ENCODE measurements at regions not wholly inside any gene's neighbourhood (a gene's known extent, or its start where the extent isn't known, plus 50 kb on each side); places are given as distances from the start of the nearest gene placed in this dataset.

- DNase-seq (ENCODE audit: low spot score in 2 of 2): no peak
- H3K36me3 ChIP-seq: no peaks in the 10 kb centered on the region
- H3K27me3 ChIP-seq: no peaks in the 10 kb centered on the region
- TF ChIP-seq CTCF (IDR thresholded peaks at IDR 0.05): no peak
- no peak overlapping the region for H3K27ac ChIP-seq
- H3K4me3 ChIP-seq: no peak overlapping the region
- peaks cover 0 to 4% (median 0%) of the 10 kb centered on the region in 4 donors for H3K9me3 ChIP-seq
- 41 to 49% methylated on average over 14 of the region's 14 CpGs for whole genome bisulfite sequencing, 2 donors
- H3K4me1 ChIP-seq: no peaks in the 10 kb centered on the region
Observed at GRCh38 chr17:36837195-36837938, 99.9 kb upstream of the LHX1 start.

- TF ChIP-seq POLR2A (IDR thresholded peaks at IDR 0.05) (no peak), CTCF (IDR thresholded peaks at IDR 0.05) (no peak), EP300 (IDR thresholded peaks at IDR 0.05) (no peak)
- Histone ChIP-seq H3K4me3 (no peak overlapping the region), H3K9me3 (peaks cover 0 to 4% (median 0%) of the 10 kb centered on the region in 4 donors), H3K27me3 (peaks cover 0 to 5% of the 10 kb centered on the region in 2 donors), H3K4me1 (no peaks in the 10 kb centered on the region), H3K36me3 (no peaks in the 10 kb centered on the region), H3K27ac (no peak overlapping the region)
- WGBS, 2 donors: 55 to 56% methylated on average over 3 of the region's 3 CpGs
- no peak for DNase-seq (ENCODE audit: low spot score in 2 of 2)
Observed at GRCh38 chr17:36837939-36838272, 99.4 kb upstream of the LHX1 start.

GRCh38 chr17:36839256-36839655 is 98.0 kb upstream of the LHX1 start:
- no peak overlapping the region for H3K27ac ChIP-seq
- H3K27me3 ChIP-seq: peaks cover 0 to 8% of the 10 kb centered on the region in 2 donors
- TF ChIP-seq POLR2A (IDR thresholded peaks at IDR 0.05) (no peak), EP300 (IDR thresholded peaks at IDR 0.05) (no peak), CTCF (IDR thresholded peaks at IDR 0.05) (no peak)
- DNase-seq (ENCODE audit: low spot score in 2 of 2): no peak
- no peak overlapping the region for H3K4me3 ChIP-seq
- H3K36me3 ChIP-seq: no peaks in the 10 kb centered on the region
- peaks cover 0 to 4% (median 0%) of the 10 kb centered on the region in 4 donors for H3K9me3 ChIP-seq
- H3K4me1 ChIP-seq: no peaks in the 10 kb centered on the region
- 29 to 34% methylated on average over 5 of the region's 5 CpGs for WGBS, 2 donors

GRCh38 chr17:36840796-36841195 is 96.5 kb upstream of the LHX1 start:
- Histone ChIP-seq H3K9me3 (peaks cover 0 to 4% (median 0%) of the 10 kb centered on the region in 4 donors), H3K27ac (no peak overlapping the region), H3K4me3 (no peak overlapping the region), H3K36me3 (no peaks in the 10 kb centered on the region), H3K4me1 (no peaks in the 10 kb centered on the region), H3K27me3 (peaks cover 0 to 21% of the 10 kb centered on the region in 2 donors)
- TF ChIP-seq CTCF (IDR thresholded peaks at IDR 0.05) (no peak), POLR2A (IDR thresholded peaks at IDR 0.05) (no peak), EP300 (IDR thresholded peaks at IDR 0.05) (no peak)
- no peak for DNase-seq (ENCODE audit: low spot score in 2 of 2)
- 86 to 100% methylated on average over 1 of the region's 1 CpG for WGBS, 2 donors

GRCh38 chr17:36842231-36842819 is 95.0 kb upstream of the LHX1 start:
- DNase-seq (ENCODE audit: low spot score in 2 of 2): no peak
- Histone ChIP-seq H3K27me3 (peaks cover 0 to 29% of the 10 kb centered on the region in 2 donors), H3K36me3 (no peaks in the 10 kb centered on the region), H3K4me3 (no peak overlapping the region), H3K4me1 (no peaks in the 10 kb centered on the region), H3K9me3 (peaks cover 0 to 4% (median 0%) of the 10 kb centered on the region in 4 donors), H3K27ac (no peak overlapping the region)
- WGBS, 2 donors: 41 to 54% methylated on average over 6 of the region's 6 CpGs
- TF ChIP-seq POLR2A (IDR thresholded peaks at IDR 0.05): no peak
- no peak for TF ChIP-seq CTCF (IDR thresholded peaks at IDR 0.05)
- TF ChIP-seq EP300 (IDR thresholded peaks at IDR 0.05): no peak

Data from tibial nerve (tissue), 4 donors.